ENCODE measurements at regions not wholly inside any gene's neighbourhood (a gene's known extent, or its start where the extent isn't known, plus 50 kb on each side); places are given as distances from the start of the nearest gene placed in this dataset.

- DNase-seq (ENCODE audit: low read depth), result no peak
- TF ChIP-seq, protein P1, sequence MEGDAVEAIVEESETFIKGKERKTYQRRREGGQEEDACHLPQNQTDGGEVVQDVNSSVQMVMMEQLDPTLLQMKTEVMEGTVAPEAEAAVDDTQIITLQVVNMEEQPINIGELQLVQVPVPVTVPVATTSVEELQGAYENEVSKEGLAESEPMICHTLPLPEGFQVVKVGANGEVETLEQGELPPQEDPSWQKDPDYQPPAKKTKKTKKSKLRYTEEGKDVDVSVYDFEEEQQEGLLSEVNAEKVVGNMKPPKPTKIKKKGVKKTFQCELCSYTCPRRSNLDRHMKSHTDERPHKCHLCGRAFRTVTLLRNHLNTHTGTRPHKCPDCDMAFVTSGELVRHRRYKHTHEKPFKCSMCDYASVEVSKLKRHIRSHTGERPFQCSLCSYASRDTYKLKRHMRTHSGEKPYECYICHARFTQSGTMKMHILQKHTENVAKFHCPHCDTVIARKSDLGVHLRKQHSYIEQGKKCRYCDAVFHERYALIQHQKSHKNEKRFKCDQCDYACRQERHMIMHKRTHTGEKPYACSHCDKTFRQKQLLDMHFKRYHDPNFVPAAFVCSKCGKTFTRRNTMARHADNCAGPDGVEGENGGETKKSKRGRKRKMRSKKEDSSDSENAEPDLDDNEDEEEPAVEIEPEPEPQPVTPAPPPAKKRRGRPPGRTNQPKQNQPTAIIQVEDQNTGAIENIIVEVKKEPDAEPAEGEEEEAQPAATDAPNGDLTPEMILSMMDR (conservative IDR thresholded peaks at IDR 0.05; ENCODE audit: control insufficient read depth, insufficient read depth, low read depth, low read length), result no peak
- no peak overlapping the region for H3K4me3 ChIP-seq (ENCODE audit: control insufficient read depth, low read depth, low read length)
These were observed 494.0 kb downstream of the MIAT start for GRCh38 chr22:27151407-27151806.

- TF ChIP-seq, protein P1 (conservative IDR thresholded peaks at IDR 0.05; ENCODE audit: control insufficient read depth, insufficient read depth, low read depth, low read length), result no peak
These were observed 494.6 kb downstream of the MIAT start for GRCh38 chr22:27152033-27152432.

DNA sequence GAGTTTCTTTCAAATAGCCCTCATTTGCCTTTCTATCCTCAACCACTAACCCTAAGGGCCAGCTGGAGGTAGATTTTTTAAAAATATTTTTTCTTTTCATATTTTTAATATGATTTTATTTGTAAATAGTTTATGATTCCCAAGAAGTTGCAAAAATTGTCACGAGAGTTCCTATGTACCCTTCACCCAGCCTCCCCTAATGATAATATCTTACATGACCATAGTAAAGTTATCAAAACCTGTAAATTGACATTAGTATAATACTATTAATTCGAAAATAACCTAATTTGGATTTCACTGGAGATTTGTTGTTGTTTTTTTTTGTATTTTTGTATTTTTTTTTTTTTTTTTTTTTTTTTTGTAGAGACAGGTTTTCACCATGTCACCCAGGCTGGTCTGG lies 495.5 kb downstream of the MIAT start:
- TF ChIP-seq, protein P1 (conservative IDR thresholded peaks at IDR 0.05; ENCODE audit: control insufficient read depth, insufficient read depth, low read depth, low read length), result no peak
- DNase-seq (ENCODE audit: low read depth), result no peak

More at GRCh38 chr22:27152033-27152432, 494.6 kb downstream of the MIAT start:
- DNase-seq (ENCODE audit: low read depth), result no peak
- no peak overlapping the region for H3K4me3 ChIP-seq (ENCODE audit: control insufficient read depth, low read depth, low read length)

DNA sequence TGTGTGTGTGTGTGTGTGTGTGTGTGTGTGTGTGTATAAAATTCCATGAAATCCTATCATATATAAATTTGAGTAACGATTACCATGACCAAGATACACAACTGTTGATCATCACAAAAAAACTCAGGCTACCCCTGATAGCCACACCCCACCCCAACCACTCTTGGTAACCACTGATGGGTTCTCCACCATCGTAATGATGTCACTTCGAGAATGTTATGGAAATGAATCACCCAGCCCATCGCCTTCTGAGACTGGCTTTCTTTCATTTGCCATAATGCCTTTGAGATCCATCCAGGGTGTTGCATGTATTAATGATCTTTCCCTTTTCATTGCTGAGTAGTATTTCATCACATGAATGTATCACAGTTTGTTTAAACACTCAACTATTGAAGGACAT lies 496.0 kb downstream of the MIAT start:
- TF ChIP-seq, protein P1 (conservative IDR thresholded peaks at IDR 0.05; ENCODE audit: control insufficient read depth, insufficient read depth, low read depth, low read length), result no peak
- no peak overlapping the region for H3K4me3 ChIP-seq (ENCODE audit: control insufficient read depth, low read depth, low read length)
- peak; percentile 6 for DNase-seq (ENCODE audit: low read depth)

More for the DNA sequence above, 495.5 kb downstream of the MIAT start:
- H3K4me3 ChIP-seq (ENCODE audit: control insufficient read depth, low read depth, low read length), result no peak overlapping the region

DNA sequence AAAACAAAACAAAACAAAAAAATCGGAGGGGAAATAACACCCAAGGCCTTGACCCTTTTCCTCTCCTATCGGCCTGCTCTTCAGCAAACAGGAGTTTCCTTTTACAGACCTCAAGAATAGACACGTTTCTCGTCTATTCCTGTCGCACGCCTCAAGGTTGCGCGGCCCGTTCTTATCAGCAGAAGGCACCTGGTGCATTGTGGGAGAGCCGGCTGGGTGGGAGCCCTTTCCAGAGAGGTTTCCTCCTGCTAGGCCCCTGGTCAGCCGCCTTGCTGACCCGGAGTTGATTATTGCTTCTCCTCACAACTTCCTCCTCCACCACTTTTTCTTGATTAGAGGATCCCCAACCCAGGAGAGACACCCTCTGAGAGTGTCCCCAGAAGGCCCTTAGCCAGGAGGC lies 497.3 kb downstream of the MIAT start:
- TF ChIP-seq, protein P1 (conservative IDR thresholded peaks at IDR 0.05; ENCODE audit: control insufficient read depth, insufficient read depth, low read depth, low read length), result no peak
- H3K4me3 ChIP-seq (ENCODE audit: control insufficient read depth, low read depth, low read length), result no peak overlapping the region
- no peak for DNase-seq (ENCODE audit: low read depth)

- no peak for DNase-seq (ENCODE audit: low read depth)
- TF ChIP-seq, protein P1 (conservative IDR thresholded peaks at IDR 0.05; ENCODE audit: control insufficient read depth, insufficient read depth, low read depth, low read length), result no peak
- no peak overlapping the region for H3K4me3 ChIP-seq (ENCODE audit: control insufficient read depth, low read depth, low read length)
These were observed 499.6 kb downstream of the MIAT start for GRCh38 chr22:27156821-27157489.

Data from fibroblast of mammary gland (primary cell).